ENCODE measurements at regions not wholly inside any gene's neighbourhood (a gene's known extent, or its start where the extent isn't known, plus 50 kb on each side); places are given as distances from the start of the nearest gene placed in this dataset.

GRCh38 chr1:219365451-219365850, 191.8 kb downstream of the LYPLAL1 start:
- TF ChIP-seq USF2 (IDR thresholded peaks at IDR 0.05; ENCODE audit: low read length): no peak
- no peak for TF ChIP-seq FOSL1 (IDR thresholded peaks at IDR 0.05; ENCODE audit: insufficient read depth, low read depth, low read length)
- TF ChIP-seq, protein P1, sequence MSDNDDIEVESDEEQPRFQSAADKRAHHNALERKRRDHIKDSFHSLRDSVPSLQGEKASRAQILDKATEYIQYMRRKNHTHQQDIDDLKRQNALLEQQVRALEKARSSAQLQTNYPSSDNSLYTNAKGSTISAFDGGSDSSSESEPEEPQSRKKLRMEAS (IDR thresholded peaks at IDR 0.05): no peak
- TF ChIP-seq RXRA (IDR thresholded peaks at IDR 0.05; ENCODE audit: insufficient read depth, low read depth, low read length): no peak
- no peak for TF ChIP-seq SRF (IDR thresholded peaks at IDR 0.05; ENCODE audit: low read depth, low read length)
